ENCODE measurements at regions not wholly inside any gene's neighbourhood (a gene's known extent, or its start where the extent isn't known, plus 50 kb on each side); places are given as distances from the start of the nearest gene placed in this dataset.

GRCh38 chr7:36019980-36020379, 133.1 kb upstream of the EEPD1 start:
- RAD21 ChIA-PET (ENCODE audit: unreplicated experiment): interaction anchor here (2.4 kb wide), 1 partner anchor 272 kb away, joined by 14 read pairs; no protein-coding TSS in a partner anchor
- FAIRE-seq (no peak), DNase-seq (ENCODE audit: low read depth, low spot score) (no peak), ATAC-seq (no peak)
- no peak overlapping the region for H2AFZ ChIP-seq (ENCODE audit: control insufficient read depth, low read depth, low read length)
- H4K20me1 ChIP-seq (ENCODE audit: control insufficient read depth, insufficient read depth): no peaks in the 10 kb centered on the region
- intact Hi-C loops (cut with micrococcal nuclease; ENCODE audit: unreplicated experiment) (no loop called here), in situ Hi-C loops (cut with MboI) (no loop called here)
- WGBS (ENCODE audit: insufficient coverage, insufficient replicate concordance, low lambda C conversion rate, missing lambda C conversion rate): 29% methylated on average over 7 of the region's 7 CpGs
- CTCF ChIA-PET: interaction anchor here (1.0 to 3.5 kb wide), 5 partner anchors 9 to 298 kb away, joined by 3 to 21 read pairs (median 6); no protein-coding TSS in a partner anchor
- no peak overlapping the region for H3K9ac ChIP-seq (ENCODE audit: control insufficient read depth, insufficient read depth, low read length)
- H3K4me2 ChIP-seq (ENCODE audit: control insufficient read depth, insufficient read depth): no peak overlapping the region
- no peaks in the 10 kb centered on the region; the same call in 2 of the 3 replicates for H3K9me3 ChIP-seq (replicated peaks; ENCODE audit: control insufficient read depth, insufficient read depth, low read length)
- H3K79me2 ChIP-seq (ENCODE audit: control insufficient read depth, insufficient read depth, low read length): no peaks in the 10 kb centered on the region
- H3K36me3 ChIP-seq (ENCODE audit: control insufficient read depth in 2 of 2, insufficient read depth in 2 of 2, low read length in 1 of 2): no peaks in the 10 kb centered on the region
- H3K27me3 ChIP-seq (replicated peaks in 1 of 2; ENCODE audit: control insufficient read depth in 2 of 2, insufficient read depth in 2 of 2, low read length in 1 of 2): no peaks in the 10 kb centered on the region
- no peaks in the 10 kb centered on the region for H3K4me1 ChIP-seq (ENCODE audit: control insufficient read depth, insufficient read depth, low read length)
- SMC1A ChIA-PET (ENCODE audit: uncharacterized antibody, unreplicated experiment): interaction anchor here (0.8 to 2.0 kb wide), 7 partner anchors 11 to 212 kb away, joined by 3 to 6 read pairs (median 4); no protein-coding TSS in a partner anchor
- no peak overlapping the region for H3K27ac ChIP-seq (ENCODE audit: control insufficient read depth, insufficient read depth)
- POLR2A ChIA-PET: no interaction called here
- H3K4me3 ChIP-seq: no peak overlapping the region
- no TSS peak for BruUV-seq (replicated peaks)
- TF ChIP-seq DPF2 (IDR thresholded peaks at IDR 0.05) (no peak), HDAC2 (IDR thresholded peaks at IDR 0.05) (no peak), ZNF687 (IDR thresholded peaks at IDR 0.05) (no peak), BRCA1 (IDR thresholded peaks at IDR 0.05; ENCODE audit: low read depth, low read length) (no peak), ZBTB33 (IDR thresholded peaks at IDR 0.05) (no peak), ZBTB11 (CRISPR knock-in tag; IDR thresholded peaks at IDR 0.05) (no peak), POU2F2 (IDR thresholded peaks at IDR 0.05; ENCODE audit: borderline replicate concordance, low read depth, low read length) (no peak)
- TF ChIP-seq, protein P1, sequence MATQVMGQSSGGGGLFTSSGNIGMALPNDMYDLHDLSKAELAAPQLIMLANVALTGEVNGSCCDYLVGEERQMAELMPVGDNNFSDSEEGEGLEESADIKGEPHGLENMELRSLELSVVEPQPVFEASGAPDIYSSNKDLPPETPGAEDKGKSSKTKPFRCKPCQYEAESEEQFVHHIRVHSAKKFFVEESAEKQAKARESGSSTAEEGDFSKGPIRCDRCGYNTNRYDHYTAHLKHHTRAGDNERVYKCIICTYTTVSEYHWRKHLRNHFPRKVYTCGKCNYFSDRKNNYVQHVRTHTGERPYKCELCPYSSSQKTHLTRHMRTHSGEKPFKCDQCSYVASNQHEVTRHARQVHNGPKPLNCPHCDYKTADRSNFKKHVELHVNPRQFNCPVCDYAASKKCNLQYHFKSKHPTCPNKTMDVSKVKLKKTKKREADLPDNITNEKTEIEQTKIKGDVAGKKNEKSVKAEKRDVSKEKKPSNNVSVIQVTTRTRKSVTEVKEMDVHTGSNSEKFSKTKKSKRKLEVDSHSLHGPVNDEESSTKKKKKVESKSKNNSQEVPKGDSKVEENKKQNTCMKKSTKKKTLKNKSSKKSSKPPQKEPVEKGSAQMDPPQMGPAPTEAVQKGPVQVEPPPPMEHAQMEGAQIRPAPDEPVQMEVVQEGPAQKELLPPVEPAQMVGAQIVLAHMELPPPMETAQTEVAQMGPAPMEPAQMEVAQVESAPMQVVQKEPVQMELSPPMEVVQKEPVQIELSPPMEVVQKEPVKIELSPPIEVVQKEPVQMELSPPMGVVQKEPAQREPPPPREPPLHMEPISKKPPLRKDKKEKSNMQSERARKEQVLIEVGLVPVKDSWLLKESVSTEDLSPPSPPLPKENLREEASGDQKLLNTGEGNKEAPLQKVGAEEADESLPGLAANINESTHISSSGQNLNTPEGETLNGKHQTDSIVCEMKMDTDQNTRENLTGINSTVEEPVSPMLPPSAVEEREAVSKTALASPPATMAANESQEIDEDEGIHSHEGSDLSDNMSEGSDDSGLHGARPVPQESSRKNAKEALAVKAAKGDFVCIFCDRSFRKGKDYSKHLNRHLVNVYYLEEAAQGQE (IDR thresholded peaks at IDR 0.05; ENCODE audit: low read depth, low read length): no peak
